Glutamatergic neuron (in vitro differentiated cells): ENCODE measurements at regions not wholly inside any gene's neighbourhood (a gene's known extent, or its start where the extent isn't known, plus 50 kb on each side); places are given as distances from the start of the nearest gene placed in this dataset.

Experiments
- DNase-seq: peaks from one replicate; pipeline ENCODE4 v3.0.0; 2022
- H3K27ac Mint-ChIP-seq: one replicate; pipeline ENCODE4 v1.8.0; 2020; ENCODE audit warnings: mild to moderate bottlenecking, mixed read lengths, inconsistent platforms; ENCODE audit not compliant: unreplicated experiment
- H3K27me3 Mint-ChIP-seq: one replicate; pipeline ENCODE4 v1.8.0; 2020; ENCODE audit warnings: mild to moderate bottlenecking, moderate library complexity, mixed read lengths, inconsistent platforms; ENCODE audit not compliant: unreplicated experiment
- H3K36me3 Mint-ChIP-seq: one replicate; pipeline ENCODE4 v1.8.0; 2020; ENCODE audit warnings: mild to moderate bottlenecking, mixed read lengths, inconsistent platforms; ENCODE audit not compliant: unreplicated experiment
- H3K4me1 Mint-ChIP-seq: one replicate; pipeline ENCODE4 v1.8.0; 2020; ENCODE audit warnings: mild to moderate bottlenecking, low read depth, mixed read lengths, inconsistent platforms; ENCODE audit not compliant: unreplicated experiment
- H3K4me3 Mint-ChIP-seq: one replicate; pipeline ENCODE4 v1.8.0; 2020; ENCODE audit warnings: mild to moderate bottlenecking, mixed read lengths, inconsistent platforms; ENCODE audit not compliant: unreplicated experiment
- H3K9me3 Mint-ChIP-seq: one replicate; pipeline ENCODE4 v1.8.0; 2020; ENCODE audit warnings: mild to moderate bottlenecking, moderate library complexity, mixed read lengths, inconsistent platforms; ENCODE audit not compliant: unreplicated experiment
- TF ChIP-seq, protein P1 (sequence below): fragments of 200-600 bp; sonication (generic); IDR thresholded peaks from one replicate; pipeline ENCODE4 v1.5.0; 2021; ENCODE audit not compliant: partially characterized antibody, unreplicated experiment

DNA sequence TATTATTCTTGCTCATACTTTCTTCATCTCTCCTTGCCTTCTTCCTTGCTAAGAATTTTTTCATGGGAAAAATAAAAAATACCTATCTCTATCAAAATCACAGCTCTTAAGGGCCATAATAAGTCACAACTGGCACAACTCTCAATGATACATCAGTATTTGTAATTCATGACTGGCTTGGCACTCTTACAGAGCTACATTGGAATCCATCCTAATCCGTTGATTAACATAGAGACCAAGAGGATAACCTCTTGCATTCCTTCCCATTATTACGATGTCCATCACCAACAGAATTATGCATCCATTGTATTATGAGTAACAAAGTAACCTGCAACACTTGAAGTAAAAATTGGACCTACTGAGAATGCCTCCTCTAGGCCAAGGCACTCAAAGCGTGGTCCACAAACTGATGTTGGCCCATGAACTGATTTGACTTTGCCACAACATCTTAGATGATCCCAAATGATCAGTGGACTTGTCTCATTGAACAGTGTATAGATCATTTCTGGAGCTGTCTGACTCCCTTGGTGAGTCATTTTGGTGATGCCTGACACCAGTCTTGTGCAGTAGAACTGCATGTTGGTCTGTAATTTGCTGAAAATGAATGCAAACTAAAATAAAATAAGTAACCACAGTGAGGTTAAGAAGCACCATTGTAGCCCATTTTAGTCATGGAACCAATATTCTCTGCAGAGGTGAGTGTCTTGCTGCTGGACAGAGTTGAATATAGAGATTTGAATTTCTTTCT is 163.2 kb downstream of the AXIN2 start:
- Mint-ChIP-seq H3K9me3 (no peaks in the 10 kb centered on the region), H3K4me1 (peaks cover 7% of the 10 kb centered on the region), H3K36me3 (no peaks in the 10 kb centered on the region), H3K27ac (no peak overlapping the region), H3K4me3 (no peak overlapping the region), H3K27me3 (no peaks in the 10 kb centered on the region)
- TF ChIP-seq, protein P1, sequence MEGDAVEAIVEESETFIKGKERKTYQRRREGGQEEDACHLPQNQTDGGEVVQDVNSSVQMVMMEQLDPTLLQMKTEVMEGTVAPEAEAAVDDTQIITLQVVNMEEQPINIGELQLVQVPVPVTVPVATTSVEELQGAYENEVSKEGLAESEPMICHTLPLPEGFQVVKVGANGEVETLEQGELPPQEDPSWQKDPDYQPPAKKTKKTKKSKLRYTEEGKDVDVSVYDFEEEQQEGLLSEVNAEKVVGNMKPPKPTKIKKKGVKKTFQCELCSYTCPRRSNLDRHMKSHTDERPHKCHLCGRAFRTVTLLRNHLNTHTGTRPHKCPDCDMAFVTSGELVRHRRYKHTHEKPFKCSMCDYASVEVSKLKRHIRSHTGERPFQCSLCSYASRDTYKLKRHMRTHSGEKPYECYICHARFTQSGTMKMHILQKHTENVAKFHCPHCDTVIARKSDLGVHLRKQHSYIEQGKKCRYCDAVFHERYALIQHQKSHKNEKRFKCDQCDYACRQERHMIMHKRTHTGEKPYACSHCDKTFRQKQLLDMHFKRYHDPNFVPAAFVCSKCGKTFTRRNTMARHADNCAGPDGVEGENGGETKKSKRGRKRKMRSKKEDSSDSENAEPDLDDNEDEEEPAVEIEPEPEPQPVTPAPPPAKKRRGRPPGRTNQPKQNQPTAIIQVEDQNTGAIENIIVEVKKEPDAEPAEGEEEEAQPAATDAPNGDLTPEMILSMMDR, result no peak
- no peak for DNase-seq

DNA sequence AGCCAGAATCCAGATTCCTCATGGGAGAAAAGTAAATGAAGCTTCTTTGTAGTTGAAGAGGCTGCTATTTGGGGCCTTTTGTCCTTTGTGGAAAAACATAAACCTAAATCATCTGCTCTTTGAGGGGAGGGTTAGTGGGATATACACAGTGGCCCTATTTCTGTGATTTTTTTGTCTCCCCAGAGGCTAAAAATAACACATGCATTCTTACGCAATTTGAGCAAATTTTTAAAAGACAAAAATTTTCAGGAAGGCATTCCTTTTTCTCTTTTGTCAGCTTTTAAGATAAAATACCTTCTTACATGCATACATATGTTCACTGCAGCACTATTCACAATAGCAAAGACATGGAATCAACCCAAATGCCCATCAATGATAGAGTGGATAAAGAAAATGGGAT is 165.5 kb downstream of the AXIN2 start:
- no peak for DNase-seq
- Mint-ChIP-seq H3K36me3 (no peaks in the 10 kb centered on the region), H3K27me3 (no peaks in the 10 kb centered on the region), H3K4me1 (peaks cover 3% of the 10 kb centered on the region), H3K9me3 (peaks cover 1% of the 10 kb centered on the region), H3K4me3 (no peak overlapping the region), H3K27ac (peak overlapping the region; percentile 59)
- TF ChIP-seq, protein P1, result no peak

DNA sequence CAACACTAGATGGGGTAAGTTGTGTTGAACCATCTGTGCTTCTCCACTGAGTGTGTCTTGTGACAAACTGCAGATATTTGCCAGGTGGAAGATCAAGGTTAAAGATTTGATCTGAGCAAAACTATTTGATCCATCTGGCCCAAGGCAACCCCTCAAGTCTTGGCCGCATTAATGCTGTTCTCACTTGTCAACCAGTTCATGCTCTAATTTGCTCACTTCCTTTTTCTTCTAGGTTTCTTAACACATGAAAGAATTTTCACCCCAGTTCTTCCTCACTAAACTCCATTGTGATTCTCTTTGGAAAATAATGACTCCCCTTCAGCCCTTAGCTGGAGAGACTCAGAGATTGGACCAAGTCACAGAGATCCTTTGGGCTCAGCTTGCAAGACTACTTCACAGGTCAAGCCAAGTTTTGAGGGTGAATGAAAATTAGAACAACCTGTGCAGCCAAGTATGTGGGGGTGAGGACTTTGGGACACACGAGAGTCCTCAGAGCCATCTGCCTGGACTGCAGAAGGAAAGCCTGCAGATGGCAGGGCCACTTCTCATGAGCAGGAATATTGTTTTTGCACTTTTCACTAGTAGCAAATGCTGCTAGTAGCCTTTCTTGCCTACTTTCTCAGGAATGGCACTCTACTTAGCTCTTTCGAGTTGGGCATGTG is 166.5 kb downstream of the AXIN2 start:
- DNase-seq, result no peak
- peak overlapping the region; percentile 59 for H3K27ac Mint-ChIP-seq
- no peaks in the 10 kb centered on the region for H3K27me3 Mint-ChIP-seq
- peaks cover 1% of the 10 kb centered on the region for H3K9me3 Mint-ChIP-seq
- H3K36me3 Mint-ChIP-seq, result no peaks in the 10 kb centered on the region
- H3K4me1 Mint-ChIP-seq, result peaks cover 3% of the 10 kb centered on the region
- no peak overlapping the region for H3K4me3 Mint-ChIP-seq
- TF ChIP-seq, protein P1, result no peak

DNA sequence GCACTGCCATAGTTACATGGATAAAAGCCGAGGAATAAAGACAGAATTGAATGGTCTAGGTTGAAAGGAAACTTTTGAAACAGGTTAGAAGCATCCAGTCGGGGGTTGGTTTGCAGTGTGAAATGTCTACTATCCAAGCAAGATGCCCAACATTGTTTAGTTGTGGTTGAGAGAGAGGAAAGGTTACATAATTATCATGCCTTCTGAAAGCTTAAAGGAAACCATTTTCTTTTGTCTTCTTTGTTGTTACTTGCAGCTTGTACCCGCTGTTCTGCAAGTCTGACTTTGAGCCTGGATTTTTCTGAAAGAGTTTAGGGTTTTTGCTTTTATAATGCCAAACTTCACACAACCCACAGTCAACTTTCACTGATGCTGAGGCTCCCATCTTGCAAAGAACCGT is 167.9 kb downstream of the AXIN2 start:
- Mint-ChIP-seq H3K36me3 (no peaks in the 10 kb centered on the region), H3K4me1 (peaks cover 3% of the 10 kb centered on the region), H3K27ac (no peak overlapping the region), H3K9me3 (peaks cover 1% of the 10 kb centered on the region), H3K4me3 (no peak overlapping the region), H3K27me3 (no peaks in the 10 kb centered on the region)
- DNase-seq, result no peak
- TF ChIP-seq, protein P1, result no peak

DNA sequence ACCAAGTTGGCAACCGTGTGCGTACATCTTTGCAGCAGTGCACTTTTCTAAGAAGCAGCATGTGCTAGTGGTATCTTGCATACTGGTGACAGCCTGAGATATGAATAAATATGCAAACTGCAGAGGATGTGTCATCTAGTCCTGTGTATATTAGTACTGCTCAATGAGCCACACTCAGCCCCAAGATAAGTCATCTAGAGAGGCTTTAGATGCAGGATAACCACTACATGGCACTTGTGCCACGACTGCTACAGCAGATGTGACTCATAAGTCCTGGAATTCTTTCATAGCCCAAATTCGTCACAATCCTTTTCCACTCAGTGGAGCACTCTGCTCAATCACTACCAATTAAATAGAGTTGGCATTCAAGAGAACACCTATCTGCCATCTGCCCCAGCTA is 171.5 kb downstream of the AXIN2 start:
- Mint-ChIP-seq H3K36me3 (no peaks in the 10 kb centered on the region), H3K4me3 (no peak overlapping the region), H3K27me3 (no peaks in the 10 kb centered on the region), H3K27ac (no peak overlapping the region), H3K9me3 (peaks cover 1% of the 10 kb centered on the region), H3K4me1 (no peaks in the 10 kb centered on the region)
- TF ChIP-seq, protein P1, result no peak
- no peak for DNase-seq
